ENCODE measurements at regions not wholly inside any gene's neighbourhood (a gene's known extent, or its start where the extent isn't known, plus 50 kb on each side); places are given as distances from the start of the nearest gene placed in this dataset.
"Not testable (repeated sequence)": the region's sequence is repeated elsewhere in the genome, so short reads cannot be mapped to it uniquely, and the experiment has no call there.

DNA sequence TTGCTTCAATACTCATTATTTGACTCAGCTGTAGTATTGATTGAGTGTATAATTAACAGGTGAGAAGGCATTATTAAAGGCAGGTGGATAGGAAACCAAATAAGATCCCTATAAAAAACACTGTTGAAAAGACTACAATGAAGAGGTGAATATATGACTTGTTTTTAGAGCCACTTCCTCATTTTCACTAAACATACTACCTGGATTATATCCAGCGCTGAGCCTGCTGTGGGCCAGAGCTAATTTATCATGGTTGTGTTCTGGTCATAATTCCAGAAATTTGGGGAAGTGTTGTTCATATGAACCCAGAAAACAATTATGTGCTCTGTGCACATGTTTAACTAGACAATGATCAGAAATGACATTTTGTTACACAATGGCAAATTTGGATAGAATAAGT lies 235.3 kb upstream of the MME start:
- H3K4me1 ChIP-seq (ENCODE audit: control insufficient read depth in 1 of 2, insufficient read depth in 2 of 2, low read length in 2 of 2) = no peaks in the 10 kb centered on the region
- WGBS, 2 donors = 73 to 86% methylated on average over 1 of the region's 1 CpG
- H3K9me3 ChIP-seq (ENCODE audit: control insufficient read depth, low read length) = no peaks in the 10 kb centered on the region
- H3K27ac ChIP-seq (ENCODE audit: low read depth in 1 of 2, low read length in 2 of 2) = no peak overlapping the region
- DNase-seq (no peak), ATAC-seq (ENCODE audit: low FRiP score) (no peak)
- H3K36me3 ChIP-seq (ENCODE audit: control insufficient read depth in 1 of 2, insufficient read depth in 2 of 2, low read length in 1 of 2) = no peaks in the 10 kb centered on the region
- H3K4me3 ChIP-seq (ENCODE audit: low read length in 2 of 2) = no peak overlapping the region
- H3K27me3 ChIP-seq (ENCODE audit: control insufficient read depth in 1 of 2, insufficient read depth in 2 of 2, low read length in 1 of 2) = no peaks in the 10 kb centered on the region
- intact Hi-C loops (cut with DNase I) = no loop called here

GRCh38 chr3:154843647-154844046 lies 236.5 kb upstream of the MME start:
- Histone ChIP-seq H3K27me3 (ENCODE audit: control insufficient read depth in 1 of 2, insufficient read depth in 2 of 2, low read length in 1 of 2) (no peaks in the 10 kb centered on the region), H3K27ac (ENCODE audit: low read depth in 1 of 2, low read length in 2 of 2) (no peak overlapping the region), H3K9me3 (ENCODE audit: control insufficient read depth, low read length) (no peaks in the 10 kb centered on the region), H3K4me1 (ENCODE audit: control insufficient read depth in 1 of 2, insufficient read depth in 2 of 2, low read length in 2 of 2) (no peaks in the 10 kb centered on the region), H3K4me3 (ENCODE audit: low read length in 2 of 2) (no peak overlapping the region), H3K36me3 (ENCODE audit: control insufficient read depth in 1 of 2, insufficient read depth in 2 of 2, low read length in 1 of 2) (no peaks in the 10 kb centered on the region)
- DNase-seq (no peak), ATAC-seq (ENCODE audit: low FRiP score) (no peak)
- 58 to 72% methylated on average over 1 of the region's 1 CpG for WGBS, 2 donors
- intact Hi-C loops (cut with DNase I) = no loop called here

DNA sequence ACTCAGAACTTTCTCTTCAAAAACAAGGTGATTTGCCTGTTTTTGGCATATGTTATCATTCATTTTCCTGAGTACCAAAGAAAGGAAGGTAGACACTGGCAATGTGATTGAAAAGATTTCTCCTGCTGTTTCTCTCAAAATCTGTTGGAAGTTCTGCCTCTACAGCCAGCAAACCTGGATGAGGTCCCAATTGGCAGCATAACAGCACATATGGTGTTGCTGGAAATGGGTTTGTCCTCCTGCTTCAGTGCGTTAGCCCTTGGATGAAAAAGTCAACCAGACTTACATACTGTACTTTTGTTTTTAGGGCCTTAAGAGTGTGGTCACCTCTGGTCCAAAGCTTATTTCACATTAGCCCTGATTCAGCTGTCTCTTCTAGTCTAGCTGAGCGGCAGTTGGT lies 237.6 kb upstream of the MME start:
- 65 to 73% methylated on average over 2 of the region's 2 CpGs for WGBS, 2 donors
- H3K27ac ChIP-seq (ENCODE audit: low read depth in 1 of 2, low read length in 2 of 2) = no peak overlapping the region
- no peaks in the 10 kb centered on the region for H3K9me3 ChIP-seq (ENCODE audit: control insufficient read depth, low read length)
- no peaks in the 10 kb centered on the region for H3K36me3 ChIP-seq (ENCODE audit: control insufficient read depth in 1 of 2, insufficient read depth in 2 of 2, low read length in 1 of 2)
- ATAC-seq (ENCODE audit: low FRiP score) (no peak), DNase-seq (no peak)
- no peak overlapping the region for H3K4me3 ChIP-seq (ENCODE audit: low read length in 2 of 2)
- H3K4me1 ChIP-seq (ENCODE audit: control insufficient read depth in 1 of 2, insufficient read depth in 2 of 2, low read length in 2 of 2) = no peaks in the 10 kb centered on the region
- H3K27me3 ChIP-seq (ENCODE audit: control insufficient read depth in 1 of 2, insufficient read depth in 2 of 2, low read length in 1 of 2) = no peaks in the 10 kb centered on the region
- intact Hi-C loops (cut with DNase I) = no loop called here

GRCh38 chr3:154835639-154836038 lies 244.5 kb upstream of the MME start:
- Histone ChIP-seq H3K4me3 (ENCODE audit: low read length in 2 of 2) (no peak overlapping the region), H3K27ac (ENCODE audit: low read depth in 1 of 2, low read length in 2 of 2) (no peak overlapping the region), H3K27me3 (ENCODE audit: control insufficient read depth in 1 of 2, insufficient read depth in 2 of 2, low read length in 1 of 2) (no peaks in the 10 kb centered on the region), H3K4me1 (ENCODE audit: control insufficient read depth in 1 of 2, insufficient read depth in 2 of 2, low read length in 2 of 2) (no peaks in the 10 kb centered on the region), H3K9me3 (ENCODE audit: control insufficient read depth, low read length) (no peaks in the 10 kb centered on the region), H3K36me3 (ENCODE audit: control insufficient read depth in 1 of 2, insufficient read depth in 2 of 2, low read length in 1 of 2) (no peaks in the 10 kb centered on the region)
- intact Hi-C loops (cut with DNase I) = no loop called here
- DNase-seq (no peak), ATAC-seq (ENCODE audit: low FRiP score) (no peak)
- 70 to 73% methylated on average over 3 of the region's 3 CpGs for WGBS, 2 donors

GRCh38 chr3:154834831-154835230 lies 245.3 kb upstream of the MME start:
- DNase-seq; ATAC-seq (ENCODE audit: low FRiP score); H3K27ac ChIP-seq (ENCODE audit: low read depth in 1 of 2, low read length in 2 of 2); H3K4me3 ChIP-seq (ENCODE audit: low read length in 2 of 2); H3K9me3 ChIP-seq (ENCODE audit: control insufficient read depth, low read length); intact Hi-C loops (cut with DNase I); H3K36me3 ChIP-seq (ENCODE audit: control insufficient read depth in 1 of 2, insufficient read depth in 2 of 2, low read length in 1 of 2); H3K27me3 ChIP-seq (ENCODE audit: control insufficient read depth in 1 of 2, insufficient read depth in 2 of 2, low read length in 1 of 2); H3K4me1 ChIP-seq (ENCODE audit: control insufficient read depth in 1 of 2, insufficient read depth in 2 of 2, low read length in 2 of 2): not testable (repeated sequence)
- 86% methylated on average over 12 of the region's 12 CpGs for WGBS, 2 donors

DNA sequence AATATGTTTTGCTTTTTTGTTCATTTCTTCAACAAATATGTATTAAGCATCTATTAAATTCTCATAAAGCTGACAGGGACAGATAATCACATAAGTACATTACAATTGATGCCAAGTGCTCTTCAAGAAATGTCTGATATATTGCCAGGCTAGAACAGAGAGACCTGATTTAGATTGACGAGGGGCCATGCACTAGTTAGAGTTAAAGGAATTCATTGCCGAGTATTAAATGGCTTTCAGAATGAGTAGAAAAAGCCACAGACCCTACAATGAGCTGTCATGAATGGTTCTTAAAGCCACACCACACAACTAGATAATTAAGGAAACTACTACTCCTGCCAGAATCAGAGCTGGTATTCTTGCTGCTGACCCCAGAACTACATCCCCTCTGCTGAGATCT lies 250.2 kb upstream of the MME start:
- H3K27ac ChIP-seq (ENCODE audit: low read depth in 1 of 2, low read length in 2 of 2) = no peak overlapping the region
- WGBS, 2 donors = 61 to 68% methylated on average over 2 of the region's 2 CpGs

GRCh38 chr3:154819491-154819890 lies 260.6 kb upstream of the MME start:
- Histone ChIP-seq H3K4me3 (ENCODE audit: low read length in 2 of 2) (no peak overlapping the region), H3K9me3 (ENCODE audit: control insufficient read depth, low read length) (no peaks in the 10 kb centered on the region), H3K27me3 (ENCODE audit: control insufficient read depth in 1 of 2, insufficient read depth in 2 of 2, low read length in 1 of 2) (no peaks in the 10 kb centered on the region), H3K4me1 (ENCODE audit: control insufficient read depth in 1 of 2, insufficient read depth in 2 of 2, low read length in 2 of 2) (no peaks in the 10 kb centered on the region), H3K27ac (ENCODE audit: low read depth in 1 of 2, low read length in 2 of 2) (no peak overlapping the region), H3K36me3 (ENCODE audit: control insufficient read depth in 1 of 2, insufficient read depth in 2 of 2, low read length in 1 of 2) (no peaks in the 10 kb centered on the region)
- DNase-seq (no peak), ATAC-seq (ENCODE audit: low FRiP score) (no peak)
- 86 to 92% methylated on average over 3 of the region's 3 CpGs for WGBS, 2 donors
- intact Hi-C loops (cut with DNase I) = no loop called here

More for the DNA sequence above, 250.2 kb upstream of the MME start:
- Histone ChIP-seq H3K4me3 (ENCODE audit: low read length in 2 of 2) (no peak overlapping the region), H3K36me3 (ENCODE audit: control insufficient read depth in 1 of 2, insufficient read depth in 2 of 2, low read length in 1 of 2) (no peaks in the 10 kb centered on the region), H3K9me3 (ENCODE audit: control insufficient read depth, low read length) (peaks cover 3% of the 10 kb centered on the region), H3K27me3 (ENCODE audit: control insufficient read depth in 1 of 2, insufficient read depth in 2 of 2, low read length in 1 of 2) (no peaks in the 10 kb centered on the region), H3K4me1 (ENCODE audit: control insufficient read depth in 1 of 2, insufficient read depth in 2 of 2, low read length in 2 of 2) (no peaks in the 10 kb centered on the region)
- intact Hi-C loops (cut with DNase I) = no loop called here
- no peak for DNase-seq
- no peak for ATAC-seq (ENCODE audit: low FRiP score)

DNA sequence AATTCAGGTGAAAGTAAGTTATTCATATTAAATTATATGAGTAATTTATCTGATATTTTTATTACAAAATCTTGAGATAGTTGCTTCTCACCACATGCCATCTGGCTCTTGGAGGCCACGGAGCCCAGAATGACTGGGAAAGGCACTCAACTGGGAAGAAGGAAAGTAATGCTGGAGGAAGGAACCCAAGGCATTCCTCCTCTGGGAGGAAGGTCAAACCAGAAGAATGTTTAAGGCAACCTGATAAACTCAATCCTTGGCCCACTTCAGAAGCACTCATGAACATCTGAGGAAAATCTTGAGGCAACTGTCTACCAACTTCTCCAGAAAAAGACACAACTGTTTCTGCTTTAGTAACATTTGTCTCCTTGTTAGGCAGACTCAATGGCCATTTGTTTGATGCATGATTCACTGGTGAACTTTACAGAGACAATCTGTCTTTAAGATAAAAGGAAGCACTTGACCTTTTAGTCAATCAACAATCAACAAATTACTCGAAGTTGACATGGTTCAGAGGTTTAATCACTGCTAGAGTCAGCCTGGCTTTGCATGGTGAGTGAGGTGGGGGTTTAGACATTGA lies 261.4 kb upstream of the MME start:
- no peaks in the 10 kb centered on the region for H3K36me3 ChIP-seq (ENCODE audit: control insufficient read depth in 1 of 2, insufficient read depth in 2 of 2, low read length in 1 of 2)
- no peak for DNase-seq
- intact Hi-C loops (cut with DNase I) = no loop called here

DNA sequence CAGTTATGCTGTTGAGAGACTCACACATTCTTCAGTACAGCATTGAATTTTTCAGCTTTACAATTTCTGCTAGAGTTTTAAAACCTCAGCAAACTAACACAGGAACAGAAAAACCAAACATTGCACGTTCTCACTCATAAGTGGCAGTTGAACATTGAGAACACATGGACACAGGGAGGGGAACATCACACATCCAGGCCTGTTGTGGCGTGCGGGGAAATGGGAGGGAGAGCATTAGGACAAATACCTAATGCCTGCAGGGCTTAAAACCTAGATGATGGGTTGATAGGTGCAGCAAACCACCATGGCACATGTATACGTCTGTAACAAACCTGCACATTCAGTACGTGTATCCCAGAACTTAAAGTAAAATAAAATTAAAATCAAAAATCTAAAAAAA lies 270.1 kb upstream of the MME start:
- H3K27me3 ChIP-seq (ENCODE audit: control insufficient read depth in 1 of 2, insufficient read depth in 2 of 2, low read length in 1 of 2); intact Hi-C loops (cut with DNase I); DNase-seq; H3K27ac ChIP-seq (ENCODE audit: low read depth in 1 of 2, low read length in 2 of 2); H3K4me1 ChIP-seq (ENCODE audit: control insufficient read depth in 1 of 2, insufficient read depth in 2 of 2, low read length in 2 of 2); H3K4me3 ChIP-seq (ENCODE audit: low read length in 2 of 2); H3K9me3 ChIP-seq (ENCODE audit: control insufficient read depth, low read length); ATAC-seq (ENCODE audit: low FRiP score); H3K36me3 ChIP-seq (ENCODE audit: control insufficient read depth in 1 of 2, insufficient read depth in 2 of 2, low read length in 1 of 2): not testable (repeated sequence)
- 84 to 85% methylated on average over 5 of the region's 5 CpGs for WGBS, 2 donors

More for the DNA sequence above, 261.4 kb upstream of the MME start:
- WGBS, 2 donors = 44 to 68% methylated on average over 2 of the region's 2 CpGs
- no peaks in the 10 kb centered on the region for H3K4me1 ChIP-seq (ENCODE audit: control insufficient read depth in 1 of 2, insufficient read depth in 2 of 2, low read length in 2 of 2)
- H3K9me3 ChIP-seq (ENCODE audit: control insufficient read depth, low read length) = no peaks in the 10 kb centered on the region
- no peak overlapping the region for H3K4me3 ChIP-seq (ENCODE audit: low read length in 2 of 2)
- H3K27ac ChIP-seq (ENCODE audit: low read depth in 1 of 2, low read length in 2 of 2) = no peak overlapping the region
- ATAC-seq (ENCODE audit: low FRiP score) = no peak
- H3K27me3 ChIP-seq (ENCODE audit: control insufficient read depth in 1 of 2, insufficient read depth in 2 of 2, low read length in 1 of 2) = no peaks in the 10 kb centered on the region

Data from aorta (tissue), 5 donors.